ENCODE measurements at regions not wholly inside any gene's neighbourhood (a gene's known extent, or its start where the extent isn't known, plus 50 kb on each side); places are given as distances from the start of the nearest gene placed in this dataset.
"Not testable (repeated sequence)": the region's sequence is repeated elsewhere in the genome, so short reads cannot be mapped to it uniquely, and the experiment has no call there.

GRCh38 chr12:126982707-126983106 lies 1284.3 kb upstream of the TMEM132C start:
- no peaks in the 10 kb centered on the region for H4K20me1 ChIP-seq (replicated peaks; ENCODE audit: control insufficient read depth, extremely low read depth, insufficient read depth, low read length)
- H3K36me3 ChIP-seq (ENCODE audit: control insufficient read depth in 2 of 2, extremely low read depth in 1 of 2, insufficient read depth in 2 of 2, low read length in 2 of 2) = no peaks in the 10 kb centered on the region
- no peak overlapping the region for H3K4me2 ChIP-seq (ENCODE audit: insufficient read depth, low read length)
- no peak overlapping the region for H2AFZ ChIP-seq (ENCODE audit: low read depth, low read length)
- H3K27ac ChIP-seq (ENCODE audit: insufficient read depth, low read depth, low read length) = no peak overlapping the region
- no peaks in the 10 kb centered on the region for H3K4me1 ChIP-seq (ENCODE audit: control insufficient read depth, extremely low read depth, insufficient read depth, low read length)
- no peak overlapping the region for H3K9ac ChIP-seq (replicated peaks; ENCODE audit: extremely low read depth, insufficient read depth, low read length)
- TF ChIP-seq JUN (IDR thresholded peaks at IDR 0.05; ENCODE audit: borderline replicate concordance, insufficient read depth, insufficient read length, low read depth) = no peak
- no peak for TF ChIP-seq POLR2AphosphoS5 (IDR thresholded peaks at IDR 0.05; ENCODE audit: insufficient read depth, low read depth, low read length)
- no peak for TF ChIP-seq POLR2A (IDR thresholded peaks at IDR 0.05; ENCODE audit: low read depth, low read length)
- no peak for TF ChIP-seq GATA2 (IDR thresholded peaks at IDR 0.05; ENCODE audit: insufficient read depth, insufficient read length, low read depth, low read length)
- TF ChIP-seq MYC (IDR thresholded peaks at IDR 0.05; ENCODE audit: low read depth, low read length) = no peak
- no peak for TF ChIP-seq CTCF (IDR thresholded peaks at IDR 0.05; ENCODE audit: extremely low read depth in 1 of 2, insufficient read depth in 1 of 2, low read depth in 1 of 2, low read length in 2 of 2)
- TF ChIP-seq FOS (IDR thresholded peaks at IDR 0.05; ENCODE audit: borderline replicate concordance, insufficient read depth, low read length) = no peak
- TF ChIP-seq EZH2 (IDR thresholded peaks at IDR 0.05; ENCODE audit: borderline replicate concordance, low read depth, low read length, severe bottlenecking) = no peak
- TF ChIP-seq MAX (IDR thresholded peaks at IDR 0.05; ENCODE audit: insufficient read depth, insufficient read length) = no peak
- peaks cover 3% of the 10 kb centered on the region for H3K9me3 ChIP-seq (replicated peaks; ENCODE audit: control insufficient read depth, insufficient read depth, low read length)
- CTCF ChIA-PET = no interaction called here
- DNase-seq (ENCODE audit: low read depth, low spot score) = no peak
- H3K27me3 ChIP-seq (ENCODE audit: control insufficient read depth in 2 of 2, insufficient read depth in 2 of 2, low read length in 2 of 2) = no peaks in the 10 kb centered on the region
- no peaks in the 10 kb centered on the region for H3K9me1 ChIP-seq (replicated peaks; ENCODE audit: control insufficient read depth, extremely low read depth, insufficient read depth, low read length)
- dilution Hi-C loops (cut with MboI; ENCODE audit: extremely low pct_ligation_motif_present, low sequenced_read_pairs) = no loop called here
- POLR2A ChIA-PET = no interaction called here
- intact Hi-C loops (cut with micrococcal nuclease) = no loop called here
- BruUV-seq (replicated peaks) = no TSS peak
- no peaks in the 10 kb centered on the region for H3K79me2 ChIP-seq (ENCODE audit: control insufficient read depth, insufficient read depth, low read length)
- no peak overlapping the region for H3K4me3 ChIP-seq (replicated peaks in 1 of 3; ENCODE audit: insufficient read depth in 1 of 3, low read depth in 1 of 3, low read length in 3 of 3)
- no peak for FAIRE-seq

DNA sequence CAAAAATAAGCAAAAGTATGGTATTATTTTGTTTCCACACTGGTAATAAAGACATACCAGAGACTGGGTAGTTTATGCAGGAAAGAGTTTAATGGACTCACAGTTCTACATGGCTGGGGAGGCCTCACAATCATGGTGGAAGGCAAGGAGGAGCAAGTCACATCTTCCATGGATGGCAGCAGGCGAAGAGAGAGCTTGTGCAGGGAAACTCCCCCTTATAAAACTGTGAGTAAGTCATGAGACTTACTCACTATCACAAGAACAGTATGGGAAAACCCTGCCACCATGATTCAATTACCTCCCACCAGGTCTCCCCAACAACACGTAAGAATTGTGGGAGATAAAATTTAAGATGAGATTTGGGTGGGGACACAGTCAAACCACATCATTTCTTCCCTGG lies 1283.2 kb upstream of the TMEM132C start:
- H2AFZ ChIP-seq (ENCODE audit: low read depth, low read length); FAIRE-seq; H3K9me3 ChIP-seq (replicated peaks; ENCODE audit: control insufficient read depth, insufficient read depth, low read length); BruUV-seq (replicated peaks); CTCF ChIA-PET; H3K9me1 ChIP-seq (replicated peaks; ENCODE audit: control insufficient read depth, extremely low read depth, insufficient read depth, low read length); H3K4me1 ChIP-seq (ENCODE audit: control insufficient read depth, extremely low read depth, insufficient read depth, low read length); H3K4me3 ChIP-seq (replicated peaks in 1 of 3; ENCODE audit: insufficient read depth in 1 of 3, low read depth in 1 of 3, low read length in 3 of 3); H3K27ac ChIP-seq (ENCODE audit: insufficient read depth, low read depth, low read length); H3K27me3 ChIP-seq (ENCODE audit: control insufficient read depth in 2 of 2, insufficient read depth in 2 of 2, low read length in 2 of 2); intact Hi-C loops (cut with micrococcal nuclease); dilution Hi-C loops (cut with MboI; ENCODE audit: extremely low pct_ligation_motif_present, low sequenced_read_pairs); DNase-seq (ENCODE audit: low read depth, low spot score); H3K79me2 ChIP-seq (ENCODE audit: control insufficient read depth, insufficient read depth, low read length); H3K36me3 ChIP-seq (ENCODE audit: control insufficient read depth in 2 of 2, extremely low read depth in 1 of 2, insufficient read depth in 2 of 2, low read length in 2 of 2); POLR2A ChIA-PET; H3K4me2 ChIP-seq (ENCODE audit: insufficient read depth, low read length); H3K9ac ChIP-seq (replicated peaks; ENCODE audit: extremely low read depth, insufficient read depth, low read length); H4K20me1 ChIP-seq (replicated peaks; ENCODE audit: control insufficient read depth, extremely low read depth, insufficient read depth, low read length): not testable (repeated sequence)

DNA sequence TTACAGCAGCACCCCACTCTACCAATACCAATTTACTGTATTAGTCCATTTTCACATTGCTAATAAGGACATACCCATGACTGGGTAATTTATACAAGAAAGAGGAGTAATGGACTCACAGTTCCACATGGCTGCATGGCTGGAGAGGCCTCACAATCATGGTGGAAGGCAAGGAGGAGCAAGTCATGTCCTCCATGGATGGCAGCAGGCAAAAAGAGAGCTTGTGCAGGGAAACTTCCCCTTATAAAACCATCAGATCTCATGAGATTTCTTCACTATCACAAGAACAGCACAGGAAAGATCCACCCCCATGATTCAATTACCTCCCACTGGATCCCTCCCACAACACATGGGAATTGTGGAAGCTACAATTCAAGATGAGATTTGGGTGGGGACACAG lies 1281.3 kb upstream of the TMEM132C start:
- not testable (repeated sequence) for BruUV-seq (replicated peaks); DNase-seq (ENCODE audit: low read depth, low spot score); FAIRE-seq

More for the DNA sequence above, 1281.3 kb upstream of the TMEM132C start:
- H3K4me2 ChIP-seq (ENCODE audit: insufficient read depth, low read length); H3K9ac ChIP-seq (replicated peaks; ENCODE audit: extremely low read depth, insufficient read depth, low read length); H3K9me3 ChIP-seq (replicated peaks; ENCODE audit: control insufficient read depth, insufficient read depth, low read length); H3K9me1 ChIP-seq (replicated peaks; ENCODE audit: control insufficient read depth, extremely low read depth, insufficient read depth, low read length); H2AFZ ChIP-seq (ENCODE audit: low read depth, low read length); H3K79me2 ChIP-seq (ENCODE audit: control insufficient read depth, insufficient read depth, low read length); H3K36me3 ChIP-seq (ENCODE audit: control insufficient read depth in 2 of 2, extremely low read depth in 1 of 2, insufficient read depth in 2 of 2, low read length in 2 of 2); H3K4me3 ChIP-seq (replicated peaks in 1 of 3; ENCODE audit: insufficient read depth in 1 of 3, low read depth in 1 of 3, low read length in 3 of 3); H4K20me1 ChIP-seq (replicated peaks; ENCODE audit: control insufficient read depth, extremely low read depth, insufficient read depth, low read length); POLR2A ChIA-PET; CTCF ChIA-PET; H3K27ac ChIP-seq (ENCODE audit: insufficient read depth, low read depth, low read length); H3K27me3 ChIP-seq (ENCODE audit: control insufficient read depth in 2 of 2, insufficient read depth in 2 of 2, low read length in 2 of 2); dilution Hi-C loops (cut with MboI; ENCODE audit: extremely low pct_ligation_motif_present, low sequenced_read_pairs); intact Hi-C loops (cut with micrococcal nuclease); H3K4me1 ChIP-seq (ENCODE audit: control insufficient read depth, extremely low read depth, insufficient read depth, low read length): not testable (repeated sequence)

Measured in endothelial cell of umbilical vein (primary cell).